DOHH2 (cell line): ENCODE measurements at regions not wholly inside any gene's neighbourhood (a gene's known extent, or its start where the extent isn't known, plus 50 kb on each side); places are given as distances from the start of the nearest gene placed in this dataset.

Source experiments
- CTCF ChIP-seq: fragments of 200-600 bp; sonication (generic); IDR thresholded peaks from one replicate; pipeline ENCODE4 v1.5.1; 2014; ENCODE audit warnings: antibody characterized with exemption, mild to moderate bottlenecking, low read depth, low read length; ENCODE audit not compliant: poor library complexity, severe bottlenecking
- EZH2phosphoT487 ChIP-seq: fragments of 200-600 bp; sonication (generic); IDR thresholded peaks from 2 replicates; pipeline ENCODE4 v1.6.1; 2017; ENCODE audit warnings: borderline replicate concordance, mild to moderate bottlenecking, antibody characterized with exemption, low read length, moderate library complexity, mixed read lengths

DNA sequence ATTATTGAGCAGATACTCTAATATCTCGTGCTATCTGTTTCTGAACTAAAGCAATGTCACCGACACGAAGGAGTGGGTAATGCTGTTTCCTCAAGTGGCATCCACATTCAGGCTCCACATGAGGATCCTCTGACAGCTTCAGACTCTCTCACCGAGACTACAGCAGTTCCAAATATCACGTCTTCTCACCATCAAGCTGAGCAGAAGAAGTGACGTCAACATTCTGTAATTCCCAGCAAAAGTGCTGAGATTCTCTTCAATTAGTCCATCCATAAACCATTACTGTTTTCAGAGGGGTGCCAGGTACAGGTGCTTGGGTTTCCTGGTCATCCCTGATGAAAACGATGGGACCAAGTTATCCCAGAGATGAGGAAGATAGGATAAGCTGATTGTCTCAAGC is 110.0 kb upstream of the DACH1 start:
- TF ChIP-seq CTCF (no peak), EZH2phosphoT487 (no peak)
